Neural progenitor cell (in vitro differentiated cells): ENCODE measurements at regions not wholly inside any gene's neighbourhood (a gene's known extent, or its start where the extent isn't known, plus 50 kb on each side); places are given as distances from the start of the nearest gene placed in this dataset.

ENCODE experiments used
- DNase-seq: peaks from one replicate; pipeline ENCODE4 v3.0.0-alpha.2; 2016; ENCODE audit warnings: low spot score
- H2AFZ ChIP-seq: fragments of 200-600 bp; sonication (generic); replicated peaks from 2 replicates; pipeline ENCODE4 v1.6.1; 2016; ENCODE audit warnings: antibody characterized with exemption
- H3F3A ChIP-seq: fragments of 200-600 bp; sonication (generic); 2 replicates; pipeline ENCODE4 v1.6.1; 2016; ENCODE audit warnings: antibody characterized with exemption, low read depth
- H3K27ac ChIP-seq: fragments of 200-600 bp; sonication (generic); 2 replicates; pipeline ENCODE4 v1.5.1; 2016; ENCODE audit warnings: mild to moderate bottlenecking
- H3K27me3 ChIP-seq: fragments of 200-600 bp; sonication (generic); 2 replicates; pipeline ENCODE4 v1.6.1; 2016; ENCODE audit warnings: mild to moderate bottlenecking, moderate library complexity
- H3K36me3 ChIP-seq: fragments of 200-600 bp; sonication (generic); 2 replicates; pipeline ENCODE4 v1.5.1; 2016
- H3K4me1 ChIP-seq: fragments of 200-600 bp; sonication (generic); 2 replicates; pipeline ENCODE4 v1.6.1; 2016; ENCODE audit warnings: mixed run types
- H3K4me2 ChIP-seq: fragments of 200-600 bp; sonication (generic); 2 replicates; pipeline ENCODE4 v1.6.1; 2016
- H3K4me3 ChIP-seq: fragments of 200-600 bp; sonication (generic); 2 replicates; pipeline ENCODE4 v1.5.1; 2016
- H3K79me2 ChIP-seq: fragments of 200-600 bp; sonication (generic); 2 replicates; pipeline ENCODE4 v1.6.1; 2016; ENCODE audit warnings: low read depth
- H3K9ac ChIP-seq: fragments of 200-600 bp; sonication (generic); 2 replicates; pipeline ENCODE4 v1.6.1; 2016
- H3K9me3 ChIP-seq: fragments of 200-600 bp; sonication (generic); 2 replicates; pipeline ENCODE4 v1.5.1; 2016; ENCODE audit warnings: low read depth
- H4K20me1 ChIP-seq: fragments of 200-600 bp; sonication (generic); 2 replicates; pipeline ENCODE4 v1.6.1; 2016; ENCODE audit warnings: low read depth
- H3K27ac Mint-ChIP-seq: 3 replicates; pipeline ENCODE4 v1.8.0; 2021; ENCODE audit warnings: mixed read lengths
- H3K27me3 Mint-ChIP-seq: 2 replicates; pipeline ENCODE4 v1.8.0; 2022; ENCODE audit warnings: low read depth, mild to moderate bottlenecking, inconsistent platforms, moderate library complexity, mixed read lengths; ENCODE audit not compliant: insufficient read depth
- H3K36me3 Mint-ChIP-seq: 3 replicates; pipeline ENCODE4 v1.8.0; 2021; ENCODE audit warnings: mixed read lengths
- H3K4me1 Mint-ChIP-seq: 3 replicates; pipeline ENCODE4 v1.8.0; 2021; ENCODE audit warnings: mixed read lengths
- H3K4me3 Mint-ChIP-seq: 3 replicates; pipeline ENCODE4 v1.8.0; 2021; ENCODE audit warnings: mild to moderate bottlenecking, moderate library complexity, mixed read lengths
- H3K9me3 Mint-ChIP-seq: 3 replicates; pipeline ENCODE4 v1.8.0; 2020; ENCODE audit warnings: mixed read lengths
- CTCF ChIP-seq: fragments of 200-600 bp; sonication (generic); IDR thresholded peaks from 2 replicates; pipeline ENCODE4 v1.5.1; 2017; ENCODE audit warnings: antibody characterized with exemption, mild to moderate bottlenecking
- EZH2 ChIP-seq: fragments of 200-600 bp; sonication (generic); IDR thresholded peaks from 2 replicates; pipeline ENCODE4 v1.6.1; 2017; ENCODE audit warnings: antibody characterized with exemption, mild to moderate bottlenecking, moderate library complexity
- EZH2phosphoT487 ChIP-seq: fragments of 200-600 bp; sonication (generic); IDR thresholded peaks from 2 replicates; pipeline ENCODE4 v1.6.1; 2017; ENCODE audit warnings: antibody characterized with exemption

- H3K27ac Mint-ChIP-seq = no peak overlapping the region
These were observed 126.2 kb downstream of the PCDH10 start for GRCh38 chr4:133275246-133275645.

GRCh38 chr4:133273401-133273800, 124.3 kb downstream of the PCDH10 start:
- no peak for TF ChIP-seq CTCF
- no peak for TF ChIP-seq EZH2phosphoT487
- no peak for TF ChIP-seq EZH2

More at GRCh38 chr4:133275246-133275645, 126.2 kb downstream of the PCDH10 start:
- Histone ChIP-seq H3K9ac (no peak overlapping the region), H3K79me2 (no peaks in the 10 kb centered on the region), H3K9me3 (no peaks in the 10 kb centered on the region), H3F3A (no peaks in the 10 kb centered on the region), H2AFZ (no peak overlapping the region), H3K36me3 (no peaks in the 10 kb centered on the region), H3K27me3 (no peaks in the 10 kb centered on the region), H3K4me3 (no peak overlapping the region), H3K27ac (no peak overlapping the region), H3K4me1 (peaks cover 2% of the 10 kb centered on the region), H4K20me1 (no peaks in the 10 kb centered on the region), H3K4me2 (no peak overlapping the region)
- Mint-ChIP-seq H3K36me3 (no peaks in the 10 kb centered on the region), H3K9me3 (peaks cover 12% of the 10 kb centered on the region), H3K4me1 (no peaks in the 10 kb centered on the region), H3K27me3 (no peaks in the 10 kb centered on the region), H3K4me3 (no peak overlapping the region)
- DNase-seq = no peak
- TF ChIP-seq EZH2phosphoT487 = no peak
- no peak for TF ChIP-seq EZH2
- TF ChIP-seq CTCF = no peak

GRCh38 chr4:133270021-133270570, 121.0 kb downstream of the PCDH10 start:
- Mint-ChIP-seq H3K27me3 (no peaks in the 10 kb centered on the region), H3K27ac (no peak overlapping the region), H3K4me1 (no peaks in the 10 kb centered on the region), H3K4me3 (no peak overlapping the region), H3K9me3 (no peaks in the 10 kb centered on the region), H3K36me3 (no peaks in the 10 kb centered on the region)
- Histone ChIP-seq H3K4me3 (no peak overlapping the region), H2AFZ (peak overlapping the region; percentile 72), H3K36me3 (no peaks in the 10 kb centered on the region), H3K9ac (no peak overlapping the region), H3K79me2 (no peaks in the 10 kb centered on the region), H3K4me2 (no peak overlapping the region), H3K27me3 (no peaks in the 10 kb centered on the region), H3K9me3 (no peaks in the 10 kb centered on the region), H3F3A (no peaks in the 10 kb centered on the region), H3K27ac (no peak overlapping the region), H4K20me1 (no peaks in the 10 kb centered on the region), H3K4me1 (peaks cover 3% of the 10 kb centered on the region)
- DNase-seq = no peak
- TF ChIP-seq EZH2 (no peak), EZH2phosphoT487 (no peak), CTCF (no peak)

More at GRCh38 chr4:133273401-133273800, 124.3 kb downstream of the PCDH10 start:
- H3K9me3 Mint-ChIP-seq = peaks cover 12% of the 10 kb centered on the region
- Histone ChIP-seq H3K79me2 (no peaks in the 10 kb centered on the region), H3F3A (no peaks in the 10 kb centered on the region), H3K27me3 (no peaks in the 10 kb centered on the region), H3K9me3 (no peaks in the 10 kb centered on the region), H3K4me1 (peaks cover 3% of the 10 kb centered on the region), H3K27ac (no peak overlapping the region), H4K20me1 (no peaks in the 10 kb centered on the region), H3K36me3 (no peaks in the 10 kb centered on the region), H3K9ac (no peak overlapping the region), H2AFZ (no peak overlapping the region), H3K4me3 (no peak overlapping the region), H3K4me2 (no peak overlapping the region)
- H3K4me1 Mint-ChIP-seq = no peaks in the 10 kb centered on the region
- no peak for DNase-seq
- H3K36me3 Mint-ChIP-seq = no peaks in the 10 kb centered on the region
- no peak overlapping the region for H3K4me3 Mint-ChIP-seq
- H3K27ac Mint-ChIP-seq = no peak overlapping the region
- no peaks in the 10 kb centered on the region for H3K27me3 Mint-ChIP-seq
